Astrocyte (in vitro differentiated cells and primary cell): ENCODE measurements at regions not wholly inside any gene's neighbourhood (a gene's known extent, or its start where the extent isn't known, plus 50 kb on each side); places are given as distances from the start of the nearest gene placed in this dataset.
"Not testable (repeated sequence)": the region's sequence is repeated elsewhere in the genome, so short reads cannot be mapped to it uniquely, and the experiment has no call there.

Source experiments
- DNase-seq: peaks from one replicate; pipeline ENCODE4 v3.0.0-alpha.2; 2010; ENCODE audit warnings: low read depth
- FAIRE-seq: peaks from 2 replicates; lab custom pipeline; 2011; peaks lifted over from hg19 to GRCh38; lab: Jason Lieb, UNC
- H2AFZ ChIP-seq: 2 replicates; pipeline ENCODE4 v1.6.0; 2012; ENCODE audit warnings: low read depth, low read length, inconsistent platforms
- H3K27ac ChIP-seq: 2 replicates; pipeline ENCODE4 v1.5.1; 2011; ENCODE audit warnings: low read depth, low read length, inconsistent platforms
- H3K27me3 ChIP-seq: 2 replicates; pipeline ENCODE4 v1.6.0; 2011; ENCODE audit warnings: low read length, inconsistent platforms; ENCODE audit not compliant: insufficient read depth
- H3K36me3 ChIP-seq: 2 replicates; pipeline ENCODE4 v1.5.1; 2011; ENCODE audit warnings: low read length, inconsistent platforms; ENCODE audit not compliant: insufficient read depth
- H3K4me1 ChIP-seq: 2 replicates; pipeline ENCODE4 v1.5.1; 2011; ENCODE audit warnings: low read length, inconsistent platforms; ENCODE audit not compliant: insufficient read depth
- H3K4me2 ChIP-seq: 2 replicates; pipeline ENCODE4 v1.6.0; 2012; ENCODE audit warnings: low read length, inconsistent platforms
- H3K4me3 ChIP-seq: 2 replicates; pipeline ENCODE4 v1.5.1; 2011; ENCODE audit warnings: low read depth, mild to moderate bottlenecking, low read length, inconsistent platforms; ENCODE audit not compliant: insufficient read depth
- H3K79me2 ChIP-seq: 2 replicates; pipeline ENCODE4 v1.6.0; 2012; ENCODE audit warnings: mild to moderate bottlenecking, low read length, inconsistent platforms; ENCODE audit not compliant: insufficient read depth
- H3K9ac ChIP-seq: 2 replicates; pipeline ENCODE4 v1.6.0; 2012; ENCODE audit warnings: mild to moderate bottlenecking, low read length, inconsistent platforms
- H3K9me3 ChIP-seq: 2 replicates; pipeline ENCODE4 v1.5.1; 2012; ENCODE audit warnings: low read depth, mild to moderate bottlenecking, low read length, inconsistent platforms; ENCODE audit not compliant: insufficient read depth
- H4K20me1 ChIP-seq: 2 replicates; pipeline ENCODE4 v1.6.0; 2012; ENCODE audit warnings: low read length, inconsistent platforms; ENCODE audit not compliant: insufficient read depth
- H3K27ac Mint-ChIP-seq: one replicate; pipeline ENCODE4 v1.8.0; 2021; ENCODE audit warnings: mild to moderate bottlenecking, mixed read lengths; ENCODE audit not compliant: unreplicated experiment
- H3K27me3 Mint-ChIP-seq: one replicate; pipeline ENCODE4 v1.8.0; 2021; ENCODE audit warnings: low read depth, mixed read lengths; ENCODE audit not compliant: unreplicated experiment
- H3K36me3 Mint-ChIP-seq: one replicate; pipeline ENCODE4 v1.8.0; 2021; ENCODE audit warnings: low read depth, mixed read lengths; ENCODE audit not compliant: unreplicated experiment
- H3K4me1 Mint-ChIP-seq: one replicate; pipeline ENCODE4 v1.8.0; 2021; ENCODE audit warnings: low read depth, mixed read lengths; ENCODE audit not compliant: unreplicated experiment
- H3K4me3 Mint-ChIP-seq: one replicate; pipeline ENCODE4 v1.8.0; 2021; ENCODE audit warnings: mild to moderate bottlenecking, moderate library complexity, mixed read lengths; ENCODE audit not compliant: unreplicated experiment
- H3K9me3 Mint-ChIP-seq: one replicate; pipeline ENCODE4 v1.8.0; 2021; ENCODE audit warnings: mild to moderate bottlenecking, mixed read lengths; ENCODE audit not compliant: unreplicated experiment
- EZH2 ChIP-seq: IDR thresholded peaks from 2 replicates; pipeline ENCODE4 v1.6.1; 2012; ENCODE audit warnings: mild to moderate bottlenecking, low read length, inconsistent platforms; ENCODE audit not compliant: insufficient read depth
- TF ChIP-seq, protein P1 (sequence below): IDR thresholded peaks from 2 replicates; pipeline ENCODE4 v1.5.1; 2011; ENCODE audit warnings: low read depth, mild to moderate bottlenecking, inconsistent platforms, low read length, moderate library complexity; ENCODE audit not compliant: insufficient read depth

- H3K36me3 Mint-ChIP-seq = peaks cover 3% of the 10 kb centered on the region
- H3K4me1 Mint-ChIP-seq = peaks cover 17% of the 10 kb centered on the region
- Histone ChIP-seq H3K9ac (no peak overlapping the region), H3K27ac (no peak overlapping the region), H3K36me3 (no peaks in the 10 kb centered on the region), H3K79me2 (no peaks in the 10 kb centered on the region), H3K9me3 (no peaks in the 10 kb centered on the region), H3K4me2 (no peak overlapping the region), H4K20me1 (no peaks in the 10 kb centered on the region), H3K27me3 (no peaks in the 10 kb centered on the region), H2AFZ (no peak overlapping the region), H3K4me3 (no peak overlapping the region), H3K4me1 (peaks cover 2% of the 10 kb centered on the region)
- peaks cover 8% of the 10 kb centered on the region for H3K9me3 Mint-ChIP-seq
- no peak overlapping the region for H3K4me3 Mint-ChIP-seq
- no peaks in the 10 kb centered on the region for H3K27me3 Mint-ChIP-seq
- no peak overlapping the region for H3K27ac Mint-ChIP-seq
- TF ChIP-seq, protein P1, sequence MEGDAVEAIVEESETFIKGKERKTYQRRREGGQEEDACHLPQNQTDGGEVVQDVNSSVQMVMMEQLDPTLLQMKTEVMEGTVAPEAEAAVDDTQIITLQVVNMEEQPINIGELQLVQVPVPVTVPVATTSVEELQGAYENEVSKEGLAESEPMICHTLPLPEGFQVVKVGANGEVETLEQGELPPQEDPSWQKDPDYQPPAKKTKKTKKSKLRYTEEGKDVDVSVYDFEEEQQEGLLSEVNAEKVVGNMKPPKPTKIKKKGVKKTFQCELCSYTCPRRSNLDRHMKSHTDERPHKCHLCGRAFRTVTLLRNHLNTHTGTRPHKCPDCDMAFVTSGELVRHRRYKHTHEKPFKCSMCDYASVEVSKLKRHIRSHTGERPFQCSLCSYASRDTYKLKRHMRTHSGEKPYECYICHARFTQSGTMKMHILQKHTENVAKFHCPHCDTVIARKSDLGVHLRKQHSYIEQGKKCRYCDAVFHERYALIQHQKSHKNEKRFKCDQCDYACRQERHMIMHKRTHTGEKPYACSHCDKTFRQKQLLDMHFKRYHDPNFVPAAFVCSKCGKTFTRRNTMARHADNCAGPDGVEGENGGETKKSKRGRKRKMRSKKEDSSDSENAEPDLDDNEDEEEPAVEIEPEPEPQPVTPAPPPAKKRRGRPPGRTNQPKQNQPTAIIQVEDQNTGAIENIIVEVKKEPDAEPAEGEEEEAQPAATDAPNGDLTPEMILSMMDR = no peak
- no peak for TF ChIP-seq EZH2
- FAIRE-seq = no peak
- DNase-seq = no peak
Observed at GRCh38 chr10:77721815-77722214, 84.2 kb upstream of the KCNMA1 start.

- no peaks in the 10 kb centered on the region for H3K36me3 ChIP-seq
- H3K4me3 ChIP-seq = no peak overlapping the region
- H3K4me1 Mint-ChIP-seq = peaks cover 15% of the 10 kb centered on the region
- H3K4me2 ChIP-seq = no peak overlapping the region
- TF ChIP-seq EZH2 = no peak
- TF ChIP-seq, protein P1 = no peak
- H2AFZ ChIP-seq = no peak overlapping the region
- H4K20me1 ChIP-seq = no peaks in the 10 kb centered on the region
- H3K9me3 ChIP-seq = no peaks in the 10 kb centered on the region
- H3K9me3 Mint-ChIP-seq = peaks cover 5% of the 10 kb centered on the region
- peaks cover 3% of the 10 kb centered on the region for H3K36me3 Mint-ChIP-seq
- no peaks in the 10 kb centered on the region for H3K27me3 Mint-ChIP-seq
- H3K27ac Mint-ChIP-seq = no peak overlapping the region
- FAIRE-seq (no peak), DNase-seq (no peak)
- H3K27ac ChIP-seq = no peak overlapping the region
- no peak overlapping the region for H3K9ac ChIP-seq
- H3K4me1 ChIP-seq = peaks cover 12% of the 10 kb centered on the region
- no peaks in the 10 kb centered on the region for H3K79me2 ChIP-seq
- H3K4me3 Mint-ChIP-seq = no peak overlapping the region
- no peaks in the 10 kb centered on the region for H3K27me3 ChIP-seq
Observed at GRCh38 chr10:77718957-77719356, 81.3 kb upstream of the KCNMA1 start.

- H3K4me3 ChIP-seq, H2AFZ ChIP-seq, DNase-seq, H3K9me3 ChIP-seq, FAIRE-seq, H3K9me3 Mint-ChIP-seq, H3K27ac Mint-ChIP-seq, H3K27me3 Mint-ChIP-seq, H3K27ac ChIP-seq, H3K36me3 ChIP-seq, H3K79me2 ChIP-seq, H3K9ac ChIP-seq, H3K4me2 ChIP-seq, H4K20me1 ChIP-seq, H3K4me3 Mint-ChIP-seq, H3K36me3 Mint-ChIP-seq, H3K27me3 ChIP-seq: not testable (repeated sequence)
- H3K4me1 Mint-ChIP-seq = peaks cover 12% of the 10 kb centered on the region
- H3K4me1 ChIP-seq = peaks cover 14% of the 10 kb centered on the region
Observed at GRCh38 chr10:77718312-77718711, 80.7 kb upstream of the KCNMA1 start.
